ENCODE measurements at regions not wholly inside any gene's neighbourhood (a gene's known extent, or its start where the extent isn't known, plus 50 kb on each side); places are given as distances from the start of the nearest gene placed in this dataset.

GRCh38 chr11:110982214-110982613 lies 263.3 kb upstream of the POU2AF2 start:
- H3K27me3 ChIP-seq = no peaks in the 10 kb centered on the region
- H3K4me1 ChIP-seq (replicated peaks in 1 of 2) = no peaks in the 10 kb centered on the region
- 92 to 94% (median 93%) methylated on average over 2 of the region's 2 CpGs for WGBS, 4 donors
- TF ChIP-seq CTCF (IDR thresholded peaks at IDR 0.05) = no peak
- no peak for TF ChIP-seq POLR2A (IDR thresholded peaks at IDR 0.05)
- no peak overlapping the region for H3K4me3 ChIP-seq
- no peak overlapping the region for H3K27ac ChIP-seq
- DNase-seq = no peak
- no peaks in the 10 kb centered on the region for H3K36me3 ChIP-seq (replicated peaks in 1 of 2)
- H3K9me3 ChIP-seq (replicated peaks in 1 of 3) = no peaks in the 10 kb centered on the region
- intact Hi-C loops (cut with DNase I) = no loop called here

- no peaks in the 10 kb centered on the region for H3K27me3 ChIP-seq
- 38 to 63% (median 47%) methylated on average over 1 of the region's 1 CpG for WGBS, 4 donors
- no peak overlapping the region for H3K27ac ChIP-seq
- H3K4me1 ChIP-seq (replicated peaks in 1 of 2) = no peaks in the 10 kb centered on the region
- no peak for TF ChIP-seq CTCF (IDR thresholded peaks at IDR 0.05)
- TF ChIP-seq POLR2A (IDR thresholded peaks at IDR 0.05) = no peak
- intact Hi-C loops (cut with DNase I) = no loop called here
- peak; percentile 23 to 61 (median 49) for DNase-seq
- H3K36me3 ChIP-seq (replicated peaks in 1 of 2) = no peaks in the 10 kb centered on the region
- no peak overlapping the region for H3K4me3 ChIP-seq
- no peaks in the 10 kb centered on the region for H3K9me3 ChIP-seq (replicated peaks in 1 of 3)
Observed at GRCh38 chr11:110979696-110980095, 265.8 kb upstream of the POU2AF2 start.

GRCh38 chr11:110977661-110978060 lies 265.4 kb upstream of the ARHGAP20 start:
- H3K36me3 ChIP-seq (replicated peaks in 1 of 2) = no peaks in the 10 kb centered on the region
- WGBS, 4 donors = 71 to 86% (median 75%) methylated on average over 1 of the region's 1 CpG
- no peak for DNase-seq
- no peak overlapping the region for H3K4me3 ChIP-seq
- no peak overlapping the region for H3K27ac ChIP-seq
- peaks cover 0 to 3% of the 10 kb centered on the region in 2 donors for H3K4me1 ChIP-seq (replicated peaks in 1 of 2)
- intact Hi-C loops (cut with DNase I) = no loop called here
- H3K9me3 ChIP-seq (replicated peaks in 1 of 3) = no peaks in the 10 kb centered on the region
- TF ChIP-seq CTCF (IDR thresholded peaks at IDR 0.05) = no peak
- no peak for TF ChIP-seq POLR2A (IDR thresholded peaks at IDR 0.05)
- H3K27me3 ChIP-seq = no peaks in the 10 kb centered on the region

GRCh38 chr11:110974731-110975130 lies 262.5 kb upstream of the ARHGAP20 start:
- Histone ChIP-seq H3K27me3 (no peaks in the 10 kb centered on the region), H3K27ac (no peak overlapping the region), H3K36me3 (replicated peaks in 1 of 2) (no peaks in the 10 kb centered on the region), H3K4me1 (replicated peaks in 1 of 2) (peaks cover 0 to 9% of the 10 kb centered on the region in 2 donors), H3K9me3 (replicated peaks in 1 of 3) (no peaks in the 10 kb centered on the region), H3K4me3 (no peak overlapping the region)
- intact Hi-C loops (cut with DNase I) = no loop called here
- WGBS, 4 donors = 81 to 98% (median 94%) methylated on average over 2 of the region's 2 CpGs
- no peak for TF ChIP-seq POLR2A (IDR thresholded peaks at IDR 0.05)
- no peak for TF ChIP-seq CTCF (IDR thresholded peaks at IDR 0.05)
- DNase-seq = no peak
